DMS79 treated with DMSO at 0.1 percent for 48 hours (cell line): ENCODE measurements at regions not wholly inside any gene's neighbourhood (a gene's known extent, or its start where the extent isn't known, plus 50 kb on each side); places are given as distances from the start of the nearest gene placed in this dataset.

ENCODE experiments used
- DNase-seq: peaks from one replicate; lab custom pipeline; 2025; lab: John Stamatoyannopoulos, UW

DNA sequence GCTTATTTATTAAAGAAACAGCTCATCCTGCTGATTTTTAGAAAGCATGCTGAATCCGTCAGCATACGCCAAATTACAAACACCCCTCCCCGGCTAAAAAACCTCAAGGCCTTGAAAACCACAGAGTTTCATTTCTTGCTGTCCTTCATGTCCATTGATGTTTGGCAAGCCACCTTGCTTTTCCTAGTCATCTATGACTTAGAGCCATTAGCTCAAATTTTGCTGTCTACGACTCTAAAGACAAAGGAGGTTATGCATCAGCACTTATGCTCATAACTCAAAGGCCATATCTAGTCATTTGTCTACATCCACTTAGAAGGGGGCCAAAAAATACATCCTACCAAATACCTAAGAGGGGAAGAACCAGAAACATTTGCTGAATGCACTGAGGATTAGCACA is 925.1 kb downstream of the PCDH7 start:
- DNase-seq, result no peak

DNA sequence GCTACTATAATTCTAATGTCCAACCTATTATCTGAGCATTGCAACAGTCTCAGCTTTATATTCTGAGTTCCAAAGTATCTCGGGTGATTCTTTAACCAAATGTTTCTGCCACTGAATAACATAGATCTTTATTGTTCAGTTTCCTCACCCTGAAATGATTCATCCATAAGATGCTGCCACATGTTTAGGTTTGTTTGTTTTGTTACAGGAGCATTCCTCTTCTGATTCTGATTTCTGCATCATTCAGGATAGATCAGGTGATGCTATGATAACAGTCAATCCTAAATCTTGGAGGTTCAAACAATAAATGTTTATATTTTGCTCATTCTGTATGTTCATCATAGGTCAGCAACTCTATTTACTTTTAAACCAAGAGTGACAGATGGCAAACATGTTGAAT is 927.6 kb downstream of the PCDH7 start:
- DNase-seq, result no peak

- no peak for DNase-seq
Measured at GRCh38 chr4:31649878-31650277, 929.7 kb downstream of the PCDH7 start.

DNA sequence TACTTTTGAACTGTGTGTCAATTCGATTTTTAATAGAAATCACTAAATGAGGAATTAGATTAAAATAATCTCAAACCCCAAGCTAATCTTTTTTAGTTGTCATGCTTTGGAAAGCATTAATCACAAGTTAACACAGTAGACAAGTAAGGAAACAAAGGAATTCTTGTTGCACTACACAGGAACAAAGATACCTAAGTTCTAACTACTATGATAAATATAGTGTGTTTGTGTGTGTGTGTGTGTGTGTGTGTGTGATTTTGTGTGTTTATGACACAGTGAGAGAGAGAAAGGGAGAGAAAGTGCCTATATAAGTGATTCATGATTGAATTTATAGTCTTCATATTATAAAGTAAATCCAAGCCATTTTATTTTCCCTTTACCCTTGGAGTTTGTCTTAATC is 931.4 kb downstream of the PCDH7 start:
- no peak for DNase-seq

DNA sequence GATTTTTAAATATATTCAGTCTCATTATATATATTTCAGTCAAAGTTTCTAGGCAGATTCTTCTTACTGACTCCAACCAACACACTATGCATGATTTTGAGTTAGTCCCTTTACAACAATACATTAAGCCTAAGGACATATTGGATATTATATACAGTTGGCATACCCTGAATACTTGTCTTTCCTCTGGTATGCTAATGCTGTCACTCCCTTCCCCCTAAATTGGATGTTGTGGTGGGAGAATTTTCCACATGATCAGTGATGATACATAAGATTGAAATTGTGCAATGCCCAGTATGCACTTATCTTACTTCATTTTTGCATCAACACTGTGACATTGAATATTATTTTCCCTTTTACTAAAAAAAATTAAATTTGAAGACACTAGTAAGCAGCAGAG is 935.2 kb downstream of the PCDH7 start:
- no peak for DNase-seq

DNA sequence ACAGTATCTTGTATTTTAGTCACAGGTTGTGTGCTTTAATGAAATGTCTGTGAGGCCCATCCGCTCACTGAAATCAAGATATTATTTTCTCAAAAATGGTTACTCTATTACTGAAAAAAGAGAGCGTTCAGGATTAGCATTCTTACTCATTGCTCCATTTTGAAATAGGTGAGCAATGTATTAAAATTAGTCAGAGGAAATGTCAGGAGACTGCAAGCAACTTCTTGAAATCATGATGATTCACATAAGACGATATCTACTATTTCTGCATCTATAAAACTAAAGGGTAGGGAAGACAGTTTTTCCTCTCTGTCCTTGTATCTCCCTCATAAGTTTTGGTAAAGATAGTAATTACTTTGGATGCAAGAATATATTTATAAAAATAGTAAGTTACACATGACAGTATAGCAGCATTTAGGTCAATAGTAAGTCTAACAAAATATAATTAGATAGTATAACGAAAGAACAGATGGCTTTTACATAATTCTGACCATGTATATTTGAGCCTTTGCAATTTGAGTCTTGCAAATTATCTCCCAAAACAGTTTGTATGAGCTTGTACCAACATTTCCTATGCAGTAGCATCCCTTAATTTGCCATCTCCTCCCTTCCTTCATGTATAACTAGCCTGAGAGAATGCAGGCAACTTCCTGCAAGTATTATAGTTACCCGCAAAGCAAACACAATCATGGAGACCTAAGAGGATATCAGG is 937.8 kb downstream of the PCDH7 start:
- DNase-seq, result no peak

- no peak for DNase-seq
Measured at GRCh38 chr4:31660916-31661315, 940.7 kb downstream of the PCDH7 start.

DNA sequence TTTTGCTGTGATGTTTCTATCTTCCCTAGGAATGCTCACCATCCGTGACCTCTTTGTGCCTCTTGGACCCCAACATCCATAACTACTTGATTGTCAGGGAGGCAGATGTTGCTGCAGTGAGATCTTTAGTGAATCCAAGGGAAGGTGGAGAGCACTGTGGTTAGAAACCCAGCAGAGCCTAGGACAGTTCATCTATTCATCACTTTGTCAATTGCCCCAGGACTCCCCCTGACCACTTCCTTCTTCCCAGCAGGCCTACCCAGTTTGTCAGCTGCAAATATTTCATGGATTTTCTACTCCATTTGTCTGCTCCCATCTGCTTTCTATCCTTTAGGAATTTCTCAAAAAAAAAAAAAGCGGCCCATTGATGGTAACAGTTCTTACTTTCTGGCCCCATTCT is 942.8 kb downstream of the PCDH7 start:
- DNase-seq, result no peak

DNA sequence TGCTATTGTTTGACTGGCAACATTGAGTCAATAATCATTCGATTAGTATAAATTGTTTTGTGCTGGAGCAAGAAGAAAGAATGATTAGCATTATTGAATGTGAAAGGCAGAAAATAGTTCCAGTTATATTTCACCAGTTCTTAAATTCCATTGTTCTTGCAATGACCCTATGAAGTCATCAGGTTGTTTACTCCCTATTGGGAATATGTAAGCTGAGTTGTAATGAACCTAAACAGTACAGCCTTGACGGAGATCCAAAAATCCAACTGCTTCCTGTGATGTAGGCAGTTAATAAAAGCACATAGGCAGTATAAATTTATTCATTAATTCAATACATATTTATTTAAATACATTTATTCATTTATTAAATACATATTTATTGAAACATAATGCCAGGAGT is 947.5 kb downstream of the PCDH7 start:
- DNase-seq, result no peak

- no peak for DNase-seq
Measured at GRCh38 chr4:31674313-31674947, 954.3 kb downstream of the PCDH7 start.

DNA sequence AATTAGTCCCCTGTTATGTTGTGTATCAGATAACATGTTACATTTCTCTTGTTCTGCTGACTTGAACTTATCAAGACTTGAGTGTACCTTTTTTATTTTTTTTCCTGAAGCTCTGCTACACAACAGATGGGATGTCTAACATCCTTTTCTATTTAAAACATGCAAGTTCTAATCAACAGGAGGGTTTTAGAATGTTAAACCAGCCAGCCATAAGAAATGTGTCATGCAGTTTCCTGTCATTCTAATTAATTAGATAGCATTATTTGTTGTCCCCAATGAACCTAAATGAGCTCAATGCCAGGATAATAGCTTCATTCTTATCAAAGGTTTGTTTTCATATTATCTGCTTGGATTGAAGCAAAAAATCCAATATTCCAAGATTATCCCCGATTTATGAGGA is 958.2 kb downstream of the PCDH7 start:
- no peak for DNase-seq

DNA sequence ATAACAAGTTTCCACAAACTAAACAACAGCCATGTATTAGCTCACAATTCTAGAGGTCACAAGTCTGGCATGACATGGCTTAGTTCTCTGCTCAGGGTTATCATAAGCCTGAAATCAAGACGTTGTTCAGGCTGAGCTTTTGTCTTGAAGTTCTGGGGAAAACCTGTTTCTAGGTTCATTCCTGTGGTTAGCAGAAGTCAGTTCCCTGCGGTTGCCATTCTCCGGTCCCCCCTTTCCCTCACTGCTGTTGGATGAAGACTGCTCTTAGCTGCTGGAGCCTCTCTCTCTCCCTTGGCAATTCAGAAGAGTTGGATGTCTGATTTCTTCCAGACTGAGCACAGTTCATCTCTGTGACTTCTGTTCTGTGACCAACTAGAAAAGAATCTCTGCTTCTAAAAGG is 962.6 kb downstream of the PCDH7 start:
- DNase-seq, result no peak

DNA sequence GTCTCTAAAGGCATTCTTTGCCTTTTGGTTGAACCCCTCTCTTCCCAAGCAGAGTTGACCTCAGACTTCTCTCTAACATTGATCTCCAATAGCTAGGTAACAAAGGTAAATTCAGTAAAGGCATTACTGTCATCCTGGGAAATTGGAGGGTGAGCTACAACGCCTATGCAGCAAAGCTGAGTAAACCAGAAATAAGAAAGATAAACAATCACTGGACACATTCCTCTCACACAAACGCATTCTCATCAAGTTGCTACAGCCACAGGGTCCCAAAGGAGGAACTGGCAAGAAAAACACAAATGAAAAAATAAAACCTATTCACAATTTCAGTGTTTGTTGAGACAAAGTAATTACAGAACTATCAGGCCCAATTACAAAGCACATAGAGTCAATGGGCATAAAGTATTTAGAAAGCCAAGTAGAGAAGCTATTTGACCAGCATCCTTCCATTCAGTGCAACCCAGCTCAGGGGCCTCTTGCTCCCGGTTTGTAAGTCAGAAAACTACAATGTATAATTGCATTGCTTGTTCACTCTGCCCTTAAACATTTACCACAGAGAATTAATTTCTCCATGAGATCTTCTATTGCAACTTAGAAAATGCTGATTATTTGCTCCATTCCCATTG is 967.7 kb downstream of the PCDH7 start:
- no peak for DNase-seq

- no peak for DNase-seq
Measured at GRCh38 chr4:31692399-31692940, 972.3 kb downstream of the PCDH7 start.

- no peak for DNase-seq
Measured at GRCh38 chr4:31701256-31701655, 981.1 kb downstream of the PCDH7 start.

DNA sequence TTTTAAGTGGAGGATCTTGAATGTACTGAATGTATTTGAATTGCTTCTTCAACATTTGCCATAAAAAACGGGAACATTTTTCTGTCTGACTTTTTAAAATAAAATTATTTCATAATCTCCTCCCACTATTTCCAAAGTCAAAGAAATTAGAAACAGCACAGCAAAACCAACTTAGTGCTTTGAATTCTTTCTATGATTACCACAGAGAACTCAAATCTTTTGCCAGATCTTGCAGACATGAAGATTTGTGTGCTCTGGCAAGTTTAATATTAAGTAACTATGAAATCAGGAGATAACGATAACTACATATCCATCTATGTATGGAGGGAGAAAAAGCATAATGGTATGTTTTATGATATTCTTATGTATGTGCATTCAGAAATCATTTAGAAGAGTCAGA is 982.2 kb downstream of the PCDH7 start:
- no peak for DNase-seq

- no peak for DNase-seq
Measured at GRCh38 chr4:31714238-31714637, 994.1 kb downstream of the PCDH7 start.

- DNase-seq, result no peak
Measured at GRCh38 chr4:31715302-31715701, 995.1 kb downstream of the PCDH7 start.

- no peak for DNase-seq
Measured at GRCh38 chr4:31727030-31727429, 1006.9 kb downstream of the PCDH7 start.

- no peak for DNase-seq
Measured at GRCh38 chr4:31735004-31735403, 1014.8 kb downstream of the PCDH7 start.

- DNase-seq, result no peak
Measured at GRCh38 chr4:31737419-31737818, 1017.2 kb downstream of the PCDH7 start.

- no peak for DNase-seq
Measured at GRCh38 chr4:31741326-31741725, 1021.2 kb downstream of the PCDH7 start.

DNA sequence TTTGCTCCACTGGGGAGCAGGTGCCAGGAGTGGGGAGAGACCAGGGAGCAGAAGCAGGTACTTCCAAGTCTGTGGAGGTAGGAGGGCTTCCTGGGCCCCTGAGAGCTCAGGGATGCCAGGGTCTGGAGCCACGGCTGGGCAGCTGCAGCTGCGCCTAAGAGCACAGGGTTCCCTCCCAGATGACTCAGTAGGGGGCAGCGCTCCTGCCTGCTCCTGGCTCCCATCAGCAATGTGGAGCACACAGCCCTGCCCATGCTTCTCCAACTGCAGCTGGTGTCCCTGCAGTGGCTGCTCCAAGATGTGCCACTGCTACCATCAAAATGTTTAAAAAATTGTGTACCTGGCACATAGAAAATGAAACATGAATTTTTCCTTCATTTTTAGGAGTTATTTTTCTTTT is 1028.2 kb downstream of the PCDH7 start:
- DNase-seq, result no peak
